Activated CD4-positive, alpha-beta T cell treated with anti-CD3 and anti-CD28 coated beads for 4 hours (primary cell): ENCODE measurements at regions not wholly inside any gene's neighbourhood (a gene's known extent, or its start where the extent isn't known, plus 50 kb on each side); places are given as distances from the start of the nearest gene placed in this dataset.
"Not testable (repeated sequence)": the region's sequence is repeated elsewhere in the genome, so short reads cannot be mapped to it uniquely, and the experiment has no call there.

Experiments
- DNase-seq, 2 donors: peaks; one replicate each; pipeline ENCODE4 v3.0.0-alpha.2; 2020

DNA sequence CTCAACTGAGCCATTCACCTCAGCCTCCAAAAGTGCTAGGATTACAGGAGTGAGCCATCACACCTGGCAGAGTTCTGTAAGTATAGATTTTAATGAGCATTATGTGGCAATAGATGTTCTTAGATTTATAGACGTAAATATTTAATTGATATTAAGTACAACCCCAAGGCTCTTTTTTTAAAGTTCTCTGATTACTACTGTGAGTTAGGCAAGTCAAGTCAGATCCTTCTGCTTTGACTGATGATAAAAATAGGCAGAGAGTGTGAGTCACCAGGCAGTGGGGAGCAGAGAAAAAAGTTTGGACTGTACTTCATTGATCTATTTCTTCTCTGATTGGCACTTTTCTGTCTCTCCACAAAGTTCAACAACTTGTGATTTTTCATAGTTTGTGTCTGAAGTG, 1379.9 kb downstream of the UQCRFS1 start:
- DNase-seq, result no peak

DNA sequence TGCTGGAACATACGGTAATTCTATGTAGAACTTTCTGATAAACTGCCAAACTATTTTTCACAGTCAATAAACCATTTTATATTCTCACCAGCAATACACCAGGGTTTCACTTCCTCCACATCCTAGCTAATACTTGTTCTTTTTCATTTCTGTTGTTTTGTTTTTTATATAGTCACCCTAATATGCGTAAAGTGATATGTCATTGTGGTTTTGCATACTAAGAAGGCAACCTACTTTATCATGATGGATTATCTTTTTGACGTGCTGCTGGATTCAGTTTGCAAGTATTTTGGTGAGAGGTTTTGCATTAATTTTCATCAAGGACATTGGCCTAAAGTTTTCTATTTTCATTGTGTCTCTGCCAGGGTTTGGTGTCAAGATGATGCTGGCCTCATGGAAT, 1384.1 kb downstream of the UQCRFS1 start:
- no peak for DNase-seq

DNA sequence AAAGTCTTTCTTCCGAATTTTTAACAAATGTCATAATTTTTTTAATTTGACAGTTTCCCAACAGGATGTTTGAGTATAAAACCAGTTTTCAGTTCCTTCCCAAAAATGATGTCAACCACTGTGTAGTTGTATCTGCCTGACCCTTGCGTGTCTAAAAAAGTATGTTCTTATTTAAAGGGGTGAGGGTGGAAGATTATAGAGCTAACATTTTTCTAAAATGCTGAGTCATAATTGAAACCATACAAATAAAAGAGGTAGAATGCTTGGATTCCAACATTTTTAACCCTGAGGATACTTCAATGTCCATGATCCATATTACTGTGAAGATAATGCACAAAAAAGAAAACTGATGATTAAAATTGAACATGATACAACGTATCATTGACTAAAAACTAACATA, 1388.8 kb downstream of the UQCRFS1 start:
- no peak for DNase-seq

DNA sequence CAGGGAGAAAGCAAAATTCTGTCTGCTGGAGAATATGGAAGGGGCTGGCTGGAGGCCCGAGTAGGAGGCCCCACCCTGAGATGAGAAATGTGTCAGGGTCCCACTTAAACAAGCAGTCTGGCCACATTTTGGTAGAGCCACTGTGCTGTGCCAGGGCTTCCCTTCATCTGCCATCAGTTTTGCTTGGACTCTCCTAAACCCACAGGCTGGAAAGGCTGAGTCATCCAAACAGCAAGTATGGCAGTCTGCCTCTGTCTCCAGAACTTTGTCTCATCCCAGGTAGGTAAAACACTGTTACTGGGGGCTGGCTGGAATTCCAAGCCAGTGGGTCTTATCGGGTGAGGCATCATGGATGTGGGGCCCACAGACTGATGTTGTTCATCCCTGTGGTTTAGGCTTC, 1390.6 kb downstream of the UQCRFS1 start:
- DNase-seq, result no peak

DNA sequence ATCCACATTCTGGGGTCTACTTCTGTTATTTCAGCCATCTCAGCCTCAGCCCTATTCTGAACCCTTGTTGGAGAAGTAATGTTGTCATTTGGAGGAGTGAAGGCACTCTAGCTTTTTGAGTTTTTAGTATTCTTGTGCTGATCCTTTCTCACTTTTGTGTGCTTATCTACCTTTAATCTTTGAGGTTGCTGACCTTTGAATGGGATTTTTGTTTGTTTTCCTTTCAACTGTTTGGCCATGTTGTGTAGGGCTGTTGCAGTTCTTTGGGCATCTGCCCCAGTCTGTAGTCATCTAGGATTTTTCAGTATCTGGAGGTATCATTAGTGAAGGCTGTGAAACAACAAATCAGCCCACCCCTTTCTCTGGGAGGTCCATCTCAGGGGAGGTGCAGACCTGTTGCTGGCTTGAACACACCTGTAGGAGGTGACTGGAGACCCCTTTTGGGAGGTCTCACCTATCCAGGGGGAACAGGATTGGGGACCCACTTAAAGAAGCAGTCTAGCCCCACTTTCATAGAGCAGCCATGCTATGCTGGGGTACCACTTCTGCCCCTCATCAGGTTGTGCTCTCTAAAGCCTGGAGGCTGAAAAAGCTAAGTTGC, 1391.4 kb downstream of the UQCRFS1 start:
- no peak for DNase-seq

DNA sequence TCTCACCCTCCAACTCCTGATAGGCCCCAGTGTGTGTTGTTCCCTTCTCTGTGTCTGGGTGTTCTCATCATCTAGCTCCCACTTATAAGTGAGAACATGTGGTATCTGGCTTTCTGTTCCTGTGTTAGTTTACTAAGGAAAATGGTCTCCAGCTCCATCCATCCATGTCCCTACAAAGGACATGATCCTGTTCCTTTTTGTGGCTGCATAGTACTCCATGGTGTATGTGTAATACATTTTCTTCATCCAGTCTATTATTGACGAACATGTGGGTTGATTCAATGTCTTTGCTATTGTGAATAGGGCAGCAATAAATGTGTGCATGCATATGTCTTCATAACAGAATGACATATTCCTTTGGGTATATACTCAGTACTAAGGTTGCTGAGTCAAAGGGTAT, 1397.0 kb downstream of the UQCRFS1 start:
- no peak for DNase-seq

DNA sequence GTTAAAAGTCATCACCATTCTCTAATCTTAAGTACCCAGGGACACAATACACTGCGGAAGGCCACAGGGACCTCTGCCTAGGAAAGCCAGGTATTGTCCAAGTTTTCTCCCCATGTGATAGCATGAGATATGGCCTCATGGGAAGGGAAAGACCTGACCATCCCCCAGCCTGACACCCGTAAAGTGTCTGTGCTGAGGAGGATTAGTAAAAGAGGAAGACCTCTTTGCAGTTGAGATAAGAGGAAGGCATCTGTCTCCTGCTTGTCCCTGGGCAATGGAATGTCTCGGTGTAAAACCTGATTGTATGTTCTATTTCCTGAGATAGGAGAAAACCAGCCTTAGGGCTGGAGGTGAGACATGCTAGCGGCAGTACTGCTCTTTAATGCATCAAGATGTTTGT, 1398.1 kb downstream of the UQCRFS1 start:
- not testable (repeated sequence) for DNase-seq

DNA sequence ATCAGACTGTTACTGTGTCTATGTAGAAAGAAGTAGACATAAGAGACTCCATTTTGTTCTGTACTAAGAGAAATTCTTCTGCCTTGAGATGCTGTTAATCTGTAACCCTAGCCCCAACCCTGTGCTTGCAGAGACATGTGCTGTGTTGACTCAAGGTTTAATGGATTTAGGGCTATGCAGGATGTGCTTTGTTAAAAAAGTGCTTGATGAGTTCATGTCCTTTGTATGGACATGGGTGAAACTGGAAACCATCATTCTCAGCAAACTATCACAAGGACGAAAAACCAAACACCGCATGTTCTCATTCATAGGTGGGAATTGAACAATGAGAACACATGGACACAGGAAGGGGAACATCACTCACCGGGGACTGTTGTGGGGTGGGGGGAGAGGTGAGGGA, 1398.7 kb downstream of the UQCRFS1 start:
- DNase-seq, result not testable (repeated sequence)

DNA sequence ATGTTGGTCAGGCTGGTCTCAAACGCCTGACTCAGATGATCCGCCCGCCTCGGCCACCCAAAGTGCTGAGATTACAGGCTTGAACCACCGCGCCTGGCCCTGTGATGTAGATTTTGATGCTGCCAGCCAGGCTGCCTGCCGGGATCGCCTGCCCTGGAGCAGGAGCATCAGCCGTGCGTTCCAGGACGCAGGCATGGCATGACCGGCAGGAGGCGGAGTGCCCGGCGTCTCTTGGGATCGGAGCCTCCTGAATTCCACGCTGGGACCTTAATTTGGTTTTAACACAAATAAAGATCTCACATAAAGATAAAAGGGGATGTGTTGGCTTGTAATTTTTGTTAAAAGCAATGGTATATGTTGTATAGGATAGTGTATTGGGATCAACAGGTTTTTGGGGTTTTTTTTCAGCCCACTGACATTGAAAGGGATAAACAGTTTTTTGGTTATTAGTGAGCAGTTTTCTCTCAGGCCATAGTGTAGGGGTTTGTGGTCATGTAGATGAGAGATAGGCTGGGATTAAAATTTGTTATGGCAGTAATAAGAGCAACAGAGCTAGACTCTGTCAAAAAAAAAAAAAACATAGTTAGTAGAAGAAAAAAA, 1406.4 kb downstream of the UQCRFS1 start:
- DNase-seq, result no peak

DNA sequence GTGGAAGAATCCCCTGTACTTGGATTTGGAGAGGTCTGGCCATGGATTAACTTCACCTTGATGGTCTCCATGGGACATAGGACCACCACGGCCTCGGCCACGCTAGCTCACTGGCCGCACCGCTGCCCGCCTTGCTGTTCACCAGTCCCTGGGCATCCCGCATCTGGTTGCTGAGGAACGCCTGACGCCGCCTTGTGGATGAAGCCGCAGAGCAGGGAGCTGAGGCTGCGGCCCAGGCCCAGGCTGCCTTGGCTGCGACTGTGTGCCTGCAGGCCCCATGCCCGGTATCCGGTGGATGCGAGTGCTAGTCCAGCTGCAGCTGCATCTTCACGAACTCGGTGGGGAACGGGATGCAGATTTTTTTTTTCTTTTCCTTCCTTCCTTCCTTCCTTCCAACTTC, 1407.1 kb downstream of the UQCRFS1 start:
- DNase-seq, result no peak

DNA sequence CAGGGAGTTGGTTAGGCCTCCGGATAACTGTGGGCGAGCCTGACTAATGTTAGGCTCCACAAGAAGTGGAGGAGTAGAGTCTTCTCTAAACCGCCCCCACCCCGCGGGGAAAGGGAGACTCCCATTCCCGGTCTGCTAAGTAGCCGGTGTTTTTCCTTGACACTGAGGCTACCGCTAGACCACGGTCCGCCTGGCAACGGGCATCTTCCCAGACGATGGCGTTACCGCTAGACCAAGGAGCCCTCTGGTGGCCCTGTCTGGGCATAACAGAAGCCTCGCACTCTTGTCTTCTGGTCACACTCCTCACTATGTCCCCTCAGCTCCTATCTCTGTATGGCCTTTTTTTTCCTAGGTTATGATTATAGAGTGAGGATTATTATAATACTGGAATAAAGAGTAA, 1410.7 kb downstream of the UQCRFS1 start:
- DNase-seq, result not testable (repeated sequence)

DNA sequence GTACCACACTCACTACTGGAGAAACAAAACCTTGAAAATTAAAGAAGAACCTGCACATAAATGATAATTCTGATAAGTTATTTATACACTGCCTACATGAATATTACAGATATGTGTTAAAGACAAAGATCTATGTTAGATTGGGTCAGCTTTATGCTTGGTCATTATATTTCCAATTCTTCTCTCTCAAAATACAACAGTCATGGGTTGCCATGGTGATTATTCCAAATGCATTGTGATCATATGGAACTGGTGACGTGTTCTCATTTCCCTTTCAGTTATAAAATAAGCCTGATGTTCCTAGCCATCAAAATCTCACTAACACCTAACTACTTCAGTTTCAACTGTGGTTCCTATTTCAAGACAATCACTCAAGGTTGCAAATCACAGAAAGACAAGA, 1416.4 kb downstream of the UQCRFS1 start:
- DNase-seq, result no peak

DNA sequence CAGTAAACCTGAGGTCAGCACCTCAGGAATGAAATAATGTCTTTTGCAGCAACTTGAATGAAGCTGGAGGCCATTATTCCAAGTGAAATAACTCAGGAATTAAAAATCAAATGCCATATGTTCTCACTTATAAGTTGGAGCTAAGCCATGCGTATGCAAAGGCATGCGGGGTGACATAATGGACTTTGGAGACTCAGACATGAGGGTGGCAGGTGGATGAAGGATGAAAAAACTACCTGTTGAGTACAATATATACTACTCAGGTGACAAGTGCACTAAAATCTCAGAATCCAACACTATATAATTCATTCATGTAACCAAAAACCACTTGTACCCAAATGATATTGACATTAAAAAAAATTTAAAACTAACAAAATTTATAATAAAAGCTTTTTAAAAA, 1416.9 kb downstream of the UQCRFS1 start:
- DNase-seq, result no peak

DNA sequence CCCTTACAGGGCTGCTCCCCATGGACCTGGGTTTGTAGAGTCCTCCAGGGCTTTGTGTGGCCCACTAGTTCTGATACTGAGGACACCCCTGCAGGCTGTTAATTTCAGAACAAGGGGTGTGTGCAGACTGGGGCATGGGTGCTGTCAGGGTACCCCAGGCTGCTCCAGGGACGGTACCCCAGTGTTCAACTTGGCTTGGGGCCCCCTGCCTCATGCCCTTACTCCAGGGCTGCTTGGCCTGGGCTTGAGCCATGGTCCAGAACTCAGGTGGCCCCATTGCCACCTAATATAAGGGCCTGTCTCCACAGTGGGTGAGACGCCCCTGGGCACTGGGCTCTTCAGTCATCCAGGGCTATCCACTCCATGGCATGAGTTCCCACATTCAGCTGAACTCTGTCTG, 1417.6 kb downstream of the UQCRFS1 start:
- DNase-seq, result no peak

DNA sequence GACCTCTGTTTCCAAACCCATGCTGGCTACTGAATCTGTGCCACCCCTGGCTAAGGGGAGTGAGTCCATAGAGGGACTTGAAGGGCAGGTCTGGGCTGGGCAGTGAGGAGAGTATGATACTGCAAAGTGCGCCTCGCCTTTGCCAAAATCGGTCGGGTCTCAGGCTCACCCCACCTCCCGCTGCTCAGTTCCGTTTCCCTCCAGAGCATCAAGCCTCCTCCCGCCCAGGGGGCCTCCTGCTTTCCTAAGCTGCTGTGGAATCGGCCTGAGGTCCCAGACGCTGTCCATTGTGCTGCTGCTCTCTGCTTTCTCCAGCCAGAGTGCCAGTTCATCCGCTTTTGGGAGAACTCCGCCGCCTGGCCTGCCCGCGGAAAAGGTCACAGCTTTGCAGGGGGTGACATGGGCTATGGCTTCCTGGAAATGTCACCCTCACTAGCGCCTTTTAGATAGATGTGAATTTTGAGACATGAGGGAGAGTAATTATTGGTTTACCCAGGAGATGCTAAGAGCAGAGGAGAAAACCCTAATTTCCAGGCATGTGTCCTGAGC, 1418.4 kb downstream of the UQCRFS1 start:
- DNase-seq, result no peak

DNA sequence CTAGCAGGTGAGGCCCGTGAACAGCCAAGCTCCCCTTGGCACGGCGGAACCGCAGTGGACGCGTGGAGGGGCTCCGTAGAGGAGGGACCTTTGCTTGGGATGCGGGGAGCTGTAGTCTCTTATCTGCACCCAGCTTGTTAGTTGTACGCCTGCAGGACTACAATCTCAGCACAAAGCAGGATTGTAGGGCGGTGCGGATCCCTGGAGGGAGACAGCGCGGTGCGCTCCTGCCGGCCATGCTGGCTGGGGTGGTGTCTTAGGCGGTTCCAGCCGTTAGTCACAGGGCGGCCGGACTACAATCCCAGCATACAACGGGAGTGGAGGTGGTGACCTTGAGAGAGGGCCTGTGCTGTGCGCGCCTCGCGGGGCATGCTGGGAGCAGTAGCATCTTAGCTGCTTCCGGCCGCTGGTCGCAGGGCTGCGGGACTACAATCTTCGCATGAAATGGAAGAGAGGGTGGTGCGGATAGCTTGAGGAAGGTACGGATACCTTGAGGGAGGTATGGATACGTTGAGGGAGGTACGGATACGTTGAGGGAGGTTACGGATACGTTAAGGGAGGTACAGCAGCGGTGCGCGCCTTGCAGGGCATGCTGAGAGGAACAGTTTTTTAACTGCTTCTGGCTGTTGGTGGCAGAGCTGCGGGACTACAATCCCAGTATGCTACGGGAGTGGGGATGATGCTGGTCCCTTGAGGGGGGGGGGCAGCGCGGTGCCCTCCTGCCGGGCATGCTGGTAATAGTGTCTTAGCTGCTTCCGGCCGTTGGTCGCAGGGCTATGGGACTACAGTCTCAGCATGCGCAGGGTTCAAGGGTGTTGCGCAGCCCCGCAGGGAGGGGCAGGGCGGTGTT, 1419.1 kb downstream of the UQCRFS1 start:
- peak; percentile 89 to 90 for DNase-seq

DNA sequence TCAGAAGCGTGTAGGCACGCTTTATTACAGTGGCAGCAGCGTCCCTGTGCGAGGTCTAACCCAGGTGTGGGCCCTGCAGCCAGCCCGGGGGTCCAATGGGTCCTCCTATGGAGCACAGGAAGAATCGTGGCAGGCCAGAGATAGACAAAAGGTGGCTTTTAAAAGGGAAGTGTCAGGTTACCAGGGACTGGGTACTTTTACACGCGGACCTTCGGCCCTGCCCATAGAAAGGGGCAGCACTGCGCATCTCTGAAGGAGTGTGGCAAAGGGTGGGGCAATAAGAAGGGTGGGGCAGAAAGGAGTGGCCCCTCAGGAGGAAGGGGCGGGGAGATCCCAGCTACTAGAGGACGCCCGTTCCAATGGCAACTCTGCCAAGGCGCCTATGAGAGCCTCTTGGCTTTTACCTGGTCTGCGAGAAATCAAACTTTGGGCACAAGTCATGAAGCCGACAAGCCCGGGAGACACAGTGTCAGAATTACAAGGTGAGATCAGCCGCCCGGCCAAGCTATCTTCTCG, 1419.8 kb downstream of the UQCRFS1 start:
- peak; percentile 67 to 70 for DNase-seq

DNA sequence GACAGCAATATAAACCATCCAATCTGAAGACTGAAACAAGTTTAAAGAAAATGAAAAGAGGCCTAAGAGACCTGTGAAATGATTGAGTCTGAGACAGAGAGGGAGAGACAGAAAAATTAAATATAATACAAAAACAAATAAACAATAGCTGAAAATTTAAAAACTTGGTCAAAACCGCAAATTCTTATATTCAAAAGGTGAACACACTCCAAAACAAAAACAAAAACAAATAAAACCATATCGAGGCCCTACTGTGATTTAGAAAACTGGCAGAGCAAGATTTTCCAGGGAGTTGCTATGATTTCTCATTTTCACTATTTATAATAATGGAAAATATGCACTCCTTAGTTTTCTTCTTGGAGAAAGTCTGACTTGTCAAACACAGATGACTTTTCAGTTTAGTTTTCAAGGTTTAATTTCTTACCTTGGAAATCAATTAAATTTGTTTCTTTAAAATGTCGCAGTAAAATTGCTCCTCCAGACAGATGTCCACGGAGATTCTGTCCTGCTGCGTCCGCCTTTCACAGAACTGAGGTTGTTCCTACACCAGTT, 1420.3 kb downstream of the UQCRFS1 start:
- DNase-seq, result no peak

DNA sequence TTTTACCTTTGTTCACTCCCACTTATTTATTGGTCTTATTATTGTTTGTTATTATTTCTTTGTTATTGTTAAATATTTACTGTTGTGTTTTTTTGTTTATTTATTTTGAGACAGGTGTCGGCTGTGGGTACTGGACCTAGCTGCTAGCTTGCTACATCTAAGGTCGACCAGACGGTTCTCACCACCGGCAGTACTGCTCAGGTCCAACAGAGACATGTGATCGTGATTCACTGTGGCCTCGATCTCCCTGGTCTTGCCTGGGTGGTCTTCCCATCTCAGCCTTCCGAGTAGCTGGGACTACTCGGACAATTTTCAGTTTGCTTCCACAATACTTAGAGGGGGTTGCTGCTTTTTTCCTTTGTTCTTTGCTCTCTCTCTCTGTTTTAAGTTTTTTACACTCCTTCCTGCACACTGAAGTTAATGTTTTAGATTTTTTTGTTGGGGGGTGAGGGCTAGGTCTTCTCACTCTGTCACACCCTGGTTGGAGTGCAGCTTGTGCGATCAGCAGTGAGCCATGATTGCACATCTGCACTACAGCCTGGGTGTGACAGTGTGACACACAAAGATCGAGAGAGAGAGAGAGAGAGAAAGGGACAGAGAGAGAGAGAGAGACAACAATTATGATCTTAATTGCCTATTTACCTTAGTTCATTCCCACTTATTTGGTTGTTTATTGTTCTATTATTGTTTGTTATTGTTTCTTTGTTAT, 1432.4 kb downstream of the UQCRFS1 start:
- DNase-seq, result no peak

DNA sequence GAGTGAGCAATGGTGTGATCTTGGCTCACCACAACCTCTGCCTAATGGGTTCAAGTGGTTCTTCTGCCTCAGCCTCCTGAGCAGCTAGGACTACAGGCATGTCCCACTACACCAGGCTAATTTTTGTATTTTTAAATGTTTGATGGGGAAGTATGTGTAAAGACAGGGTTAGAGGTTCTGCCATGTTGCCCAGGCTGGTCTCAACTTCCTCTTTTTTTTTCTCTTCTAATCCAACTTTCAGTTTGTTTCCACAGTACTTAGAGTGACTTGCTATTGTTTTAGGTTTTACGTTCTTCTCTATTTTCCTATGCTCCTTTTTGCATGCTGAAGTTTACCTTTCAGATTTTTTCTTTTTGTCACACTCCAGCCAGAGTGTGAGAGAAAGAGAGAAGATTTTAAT, 1433.0 kb downstream of the UQCRFS1 start:
- DNase-seq, result no peak

DNA sequence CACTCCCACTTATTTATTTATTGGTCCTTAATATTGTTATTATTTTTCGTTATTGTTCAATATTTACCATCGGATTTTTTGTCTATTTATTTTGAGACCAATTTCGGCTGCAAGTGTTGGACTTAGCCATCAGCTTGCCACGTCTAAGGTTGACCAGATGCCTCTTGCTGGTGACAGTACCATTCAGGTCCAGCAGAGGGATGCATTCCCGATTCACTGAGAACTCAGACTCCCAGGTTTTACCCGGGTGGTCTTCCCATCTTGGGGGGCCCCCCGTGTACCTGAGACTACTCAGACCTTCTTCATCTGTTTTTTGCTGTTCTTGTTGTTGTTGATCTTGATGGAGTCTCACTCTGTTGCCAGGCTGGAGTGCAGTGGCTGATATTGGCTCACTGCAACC, 1435.2 kb downstream of the UQCRFS1 start:
- DNase-seq, result no peak

DNA sequence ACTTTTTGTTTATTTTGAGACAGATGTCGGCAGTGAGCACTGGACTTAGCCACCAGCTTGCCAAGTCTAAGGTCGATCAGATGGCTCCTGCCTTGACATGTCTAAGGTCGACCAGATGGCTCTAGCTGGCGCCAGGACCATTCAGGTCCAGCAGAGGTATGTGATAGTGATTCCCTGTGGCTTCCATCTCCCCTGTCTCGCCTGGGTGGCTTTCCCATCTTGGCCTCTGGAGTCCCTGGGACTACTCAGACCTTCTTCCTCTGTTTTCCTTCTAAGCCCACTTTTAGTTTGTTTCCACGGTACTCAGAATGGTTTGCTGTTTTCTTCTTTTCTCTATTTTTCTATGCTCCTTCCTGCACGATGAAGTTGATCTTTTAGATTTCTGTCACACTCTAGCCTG, 1435.7 kb downstream of the UQCRFS1 start:
- DNase-seq, result no peak

DNA sequence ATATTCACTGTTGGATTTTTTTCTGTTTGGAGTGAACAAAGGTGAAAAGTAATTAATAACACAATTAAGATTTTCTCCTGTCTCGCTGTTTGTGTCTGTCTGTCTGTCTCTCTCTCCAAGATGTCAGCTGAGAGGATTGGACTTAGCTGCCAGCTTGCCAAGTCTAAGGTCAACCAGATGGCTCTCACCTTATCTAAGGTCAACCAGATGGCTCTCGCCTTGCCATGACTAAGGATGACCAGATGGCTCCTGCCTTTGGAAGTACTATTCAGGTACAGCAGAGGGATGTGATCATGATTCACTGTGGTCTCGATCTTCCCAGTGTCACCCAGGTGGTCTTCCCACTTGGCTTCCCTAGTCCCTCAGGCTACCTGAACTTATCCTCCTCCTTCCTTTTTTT, 1436.4 kb downstream of the UQCRFS1 start:
- DNase-seq, result no peak
